AG04450 (cell line): ENCODE measurements at regions not wholly inside any gene's neighbourhood (a gene's known extent, or its start where the extent isn't known, plus 50 kb on each side); places are given as distances from the start of the nearest gene placed in this dataset.

Source experiments
- CTCF ChIA-PET: fragments of 300-600, 350-600 bp; formaldehyde crosslinking; extraction: SDS; loops from one replicate; lab custom pipeline; 2022; ENCODE audit warnings: antibody characterized with exemption, inconsistent platforms; lab: Charles Lee
- POLR2A ChIA-PET: fragments of 350-600 bp; formaldehyde crosslinking; extraction: SDS; loops from one replicate; lab custom pipeline; 2021; ENCODE audit warnings: antibody characterized with exemption, inconsistent platforms; lab: Yijun Ruan, JAX
- DNase-seq: peaks from one replicate; pipeline ENCODE4 v3.0.0-alpha.2; 2011; ENCODE audit warnings: low read depth, low spot score
- H3K27ac ChIP-seq: one replicate; pipeline ENCODE4 v1.5.1; 2012; ENCODE audit warnings: low read depth, low read length, control low read depth
- H3K27me3 ChIP-seq: one replicate; pipeline ENCODE4 v1.6.0; 2012; ENCODE audit warnings: low read length; ENCODE audit not compliant: control insufficient read depth, insufficient read depth
- H3K4me3 ChIP-seq: 2 replicates; pipeline ENCODE4 v1.5.1; 2011; ENCODE audit warnings: mild to moderate bottlenecking, low read depth, low read length, control low read depth
- H3K9me3 ChIP-seq: 2 replicates; pipeline ENCODE4 v1.5.1; 2012; ENCODE audit warnings: low read length; ENCODE audit not compliant: control insufficient read depth, insufficient read depth
- CTCF ChIP-seq: IDR thresholded peaks from 2 replicates; pipeline ENCODE4 v1.5.1; 2011; ENCODE audit warnings: low read depth, low read length, control low read depth, inconsistent platforms

- CTCF ChIA-PET: no interaction called here
- no peak for DNase-seq
- no peak for TF ChIP-seq CTCF
- Histone ChIP-seq H3K4me3 (no peak overlapping the region), H3K9me3 (no peaks in the 10 kb centered on the region), H3K27ac (no peak overlapping the region), H3K27me3 (no peaks in the 10 kb centered on the region)
- POLR2A ChIA-PET: no interaction called here
Measured at GRCh38 chr2:59720296-59720866, 833.1 kb downstream of the BCL11A start.

- no peak for DNase-seq
Measured at GRCh38 chr2:59713577-59713976, 839.9 kb downstream of the BCL11A start.

GRCh38 chr2:59711121-59711520, 842.3 kb downstream of the BCL11A start:
- H3K4me3 ChIP-seq: no peak overlapping the region
- DNase-seq: no peak
- CTCF ChIA-PET: no interaction called here
- TF ChIP-seq CTCF: no peak
- H3K9me3 ChIP-seq: no peaks in the 10 kb centered on the region
- no peak overlapping the region for H3K27ac ChIP-seq
- H3K27me3 ChIP-seq: no peaks in the 10 kb centered on the region
- POLR2A ChIA-PET: no interaction called here

More at GRCh38 chr2:59713577-59713976, 839.9 kb downstream of the BCL11A start:
- CTCF ChIA-PET: no interaction called here
- no peak overlapping the region for H3K4me3 ChIP-seq
- H3K9me3 ChIP-seq: no peaks in the 10 kb centered on the region
- no peaks in the 10 kb centered on the region for H3K27me3 ChIP-seq
- TF ChIP-seq CTCF: no peak
- no peak overlapping the region for H3K27ac ChIP-seq
- POLR2A ChIA-PET: no interaction called here

GRCh38 chr2:59706729-59707128, 846.7 kb downstream of the BCL11A start:
- Histone ChIP-seq H3K27me3 (no peaks in the 10 kb centered on the region), H3K9me3 (peaks cover 8% of the 10 kb centered on the region; the same call in 1 of the 2 replicates), H3K4me3 (no peak overlapping the region), H3K27ac (no peak overlapping the region)
- no peak for DNase-seq
- no peak for TF ChIP-seq CTCF
- POLR2A ChIA-PET: no interaction called here
- CTCF ChIA-PET: no interaction called here

GRCh38 chr2:59703796-59704195, 849.7 kb downstream of the BCL11A start:
- no peak for TF ChIP-seq CTCF
- ChIA-PET POLR2A (no interaction called here), CTCF (no interaction called here)
- H3K4me3 ChIP-seq: no peak overlapping the region
- H3K9me3 ChIP-seq: peaks cover 8% of the 10 kb centered on the region; the same call in 1 of the 2 replicates
- H3K27ac ChIP-seq: no peak overlapping the region
- H3K27me3 ChIP-seq: no peaks in the 10 kb centered on the region
- DNase-seq: no peak
